Right cardiac atrium (tissue), 5 donors: ENCODE measurements at regions not wholly inside any gene's neighbourhood (a gene's known extent, or its start where the extent isn't known, plus 50 kb on each side); places are given as distances from the start of the nearest gene placed in this dataset.
A peak's percentile ranks its signal among the peaks of the same experiment; 100 is the strongest.

Experiments used
- ATAC-seq, 2 donors: fragments of 200-7000 bp; cut with Tn5 transposase; one replicate each; pipeline versions ENCODE4 v1.8.0 to v1.9.1; 2020; ENCODE audit warnings: moderate library complexity in 2 of 2, mild to moderate bottlenecking in 1 of 2
- DNase-seq, 3 donors: peaks; one replicate each; pipeline ENCODE4 v3.0.0-alpha.2; 2020
- H3K27ac ChIP-seq: one replicate; pipeline ENCODE4 v1.5.1; 2013; ENCODE audit warnings: mild to moderate bottlenecking, low read length, control low read depth, moderate library complexity
- H3K27me3 ChIP-seq: one replicate; pipeline ENCODE4 v1.6.1; 2013; ENCODE audit not compliant: control insufficient read depth, insufficient read depth
- H3K4me1 ChIP-seq: one replicate; pipeline ENCODE4 v1.6.1; 2013; ENCODE audit warnings: low read length; ENCODE audit not compliant: control insufficient read depth, insufficient read depth
- H3K4me3 ChIP-seq: one replicate; pipeline ENCODE4 v1.5.1; 2013; ENCODE audit warnings: low read length, control low read depth
- H3K9me3 ChIP-seq: one replicate; pipeline ENCODE4 v1.6.1; 2013; ENCODE audit warnings: low read length; ENCODE audit not compliant: control insufficient read depth
- WGBS: extraction: QIAGEN DNeasy Blood & Tissue Kit; methylation state at CpG from one replicate; pipeline ENCODE4 v1.1.7; 2013; 5-methylcytosine and 5-hydroxymethylcytosine counted together
- intact Hi-C, 4 donors: fragments of 100-400 bp; cut with DNase I; formaldehyde crosslinking; loops; one replicate each; pipeline versions ENCODE4 v1.11.0 to v1.14.0; 2022 to 2023
- donor health status: healthy with polysubstance abuse.
- donor health status: DM: no; HTN: yes; CAD: no.
- donor health status: DM: no; HTN: no; CAD: no.
- donor health status: DM: no; HTN: yes; CAD: no; lungs with severe emphysema.
- donor health status: DM: yes; HTN: yes; CAD: no.

- ATAC-seq (peak in 1 of 2 donors; percentile 20), DNase-seq (no peak)
- 42% methylated on average over 9 of the region's 9 CpGs for WGBS
- Histone ChIP-seq H3K4me1 (peaks cover 8% of the 10 kb centered on the region), H3K4me3 (no peak overlapping the region), H3K27ac (peak overlapping the region; percentile 58), H3K9me3 (no peaks in the 10 kb centered on the region), H3K27me3 (no peaks in the 10 kb centered on the region)
- intact Hi-C loops: loop anchor here in 2 of 4 donors (5.0 to 10.0 kb wide), 2 partner anchors 66 to 68 kb away; no protein-coding TSS in a partner anchor
These were observed 172.3 kb downstream of the ICOS start for GRCh38 chr2:204108781-204109295.

- peak overlapping the region; percentile 46 for H3K27ac ChIP-seq
These were observed 173.1 kb downstream of the ICOS start for GRCh38 chr2:204109681-204110080.

GRCh38 chr2:204110338-204110741, 173.8 kb downstream of the ICOS start:
- intact Hi-C loops: no loop called here
- Histone ChIP-seq H3K27me3 (no peaks in the 10 kb centered on the region), H3K4me3 (no peak overlapping the region), H3K27ac (peak overlapping the region; percentile 59), H3K9me3 (no peaks in the 10 kb centered on the region), H3K4me1 (peaks cover 16% of the 10 kb centered on the region)
- ATAC-seq (no peak), DNase-seq (peak in 2 of 3 donors; percentile 50 to 67)
- 9% methylated on average over 8 of the region's 8 CpGs for WGBS

More at GRCh38 chr2:204109681-204110080, 173.1 kb downstream of the ICOS start:
- Histone ChIP-seq H3K9me3 (no peaks in the 10 kb centered on the region), H3K4me1 (peaks cover 12% of the 10 kb centered on the region), H3K27me3 (no peaks in the 10 kb centered on the region), H3K4me3 (no peak overlapping the region)
- DNase-seq: peak in 2 of 3 donors; percentile 31 to 64
- intact Hi-C loops: loop anchor here in 2 of 4 donors (5.0 to 10.0 kb wide), 2 partner anchors 65 to 68 kb away; no protein-coding TSS in a partner anchor
- peak; percentile 43 to 54 for ATAC-seq
- WGBS: 27% methylated on average over 11 of the region's 11 CpGs

GRCh38 chr2:204110751-204111516, 174.4 kb downstream of the ICOS start:
- Histone ChIP-seq H3K4me3 (no peak overlapping the region), H3K4me1 (peaks cover 19% of the 10 kb centered on the region), H3K9me3 (no peaks in the 10 kb centered on the region), H3K27ac (peak overlapping the region; percentile 59), H3K27me3 (no peaks in the 10 kb centered on the region)
- DNase-seq: no peak
- intact Hi-C loops: no loop called here
- peak in 1 of 2 donors; percentile 6 for ATAC-seq
- WGBS: 26% methylated on average over 5 of the region's 5 CpGs

GRCh38 chr2:204112084-204112770, 175.7 kb downstream of the ICOS start:
- ATAC-seq: no peak
- H3K27me3 ChIP-seq: no peaks in the 10 kb centered on the region
- no peaks in the 10 kb centered on the region for H3K9me3 ChIP-seq
- H3K27ac ChIP-seq: no peak overlapping the region
- H3K4me3 ChIP-seq: no peak overlapping the region
- WGBS: 52% methylated on average over 6 of the region's 6 CpGs
- no peak for DNase-seq
- intact Hi-C loops: no loop called here
- peaks cover 23% of the 10 kb centered on the region for H3K4me1 ChIP-seq

GRCh38 chr2:204114295-204115136, 178.0 kb downstream of the ICOS start:
- WGBS: 50% methylated on average over 11 of the region's 11 CpGs
- DNase-seq: peak in 1 of 3 donors; percentile 47
- Histone ChIP-seq H3K27me3 (no peaks in the 10 kb centered on the region), H3K4me3 (no peak overlapping the region), H3K9me3 (no peaks in the 10 kb centered on the region), H3K4me1 (peaks cover 23% of the 10 kb centered on the region), H3K27ac (no peak overlapping the region)
- intact Hi-C loops: no loop called here
- ATAC-seq: peak; percentile 67 to 75

GRCh38 chr2:204115137-204116056, 178.8 kb downstream of the ICOS start:
- intact Hi-C loops: no loop called here
- Histone ChIP-seq H3K9me3 (no peaks in the 10 kb centered on the region), H3K4me3 (no peak overlapping the region), H3K27ac (no peak overlapping the region), H3K4me1 (peaks cover 21% of the 10 kb centered on the region), H3K27me3 (no peaks in the 10 kb centered on the region)
- DNase-seq: no peak
- 57% methylated on average over 5 of the region's 5 CpGs for WGBS
- peak; percentile 29 to 60 for ATAC-seq

- WGBS: 31% methylated on average over 6 of the region's 6 CpGs
- H3K27me3 ChIP-seq: no peaks in the 10 kb centered on the region
- intact Hi-C loops: no loop called here
- peak; percentile 57 to 70 for ATAC-seq
- peak overlapping the region; percentile 79 for H3K27ac ChIP-seq
- peak in 1 of 3 donors; percentile 57 for DNase-seq
- peaks cover 18% of the 10 kb centered on the region for H3K4me1 ChIP-seq
- no peaks in the 10 kb centered on the region for H3K9me3 ChIP-seq
- H3K4me3 ChIP-seq: no peak overlapping the region
These were observed 179.7 kb downstream of the ICOS start for GRCh38 chr2:204116159-204116792.

- 67% methylated on average over 4 of the region's 4 CpGs for WGBS
- DNase-seq: no peak
- Histone ChIP-seq H3K27me3 (no peaks in the 10 kb centered on the region), H3K9me3 (no peaks in the 10 kb centered on the region), H3K27ac (no peak overlapping the region), H3K4me3 (no peak overlapping the region), H3K4me1 (no peaks in the 10 kb centered on the region)
- intact Hi-C loops: no loop called here
- ATAC-seq: no peak
These were observed 185.9 kb downstream of the ICOS start for GRCh38 chr2:204122425-204122824.
